HG02885 (cell line): ENCODE measurements at regions not wholly inside any gene's neighbourhood (a gene's known extent, or its start where the extent isn't known, plus 50 kb on each side); places are given as distances from the start of the nearest gene placed in this dataset.

ENCODE experiments used
- ATAC-seq: cut with Tn5 transposase; IDR thresholded peaks from one replicate; pipeline ENCODE4 v1.9.1; 2021; ENCODE audit warnings: mild to moderate bottlenecking; ENCODE audit not compliant: unreplicated experiment, poor library complexity

DNA sequence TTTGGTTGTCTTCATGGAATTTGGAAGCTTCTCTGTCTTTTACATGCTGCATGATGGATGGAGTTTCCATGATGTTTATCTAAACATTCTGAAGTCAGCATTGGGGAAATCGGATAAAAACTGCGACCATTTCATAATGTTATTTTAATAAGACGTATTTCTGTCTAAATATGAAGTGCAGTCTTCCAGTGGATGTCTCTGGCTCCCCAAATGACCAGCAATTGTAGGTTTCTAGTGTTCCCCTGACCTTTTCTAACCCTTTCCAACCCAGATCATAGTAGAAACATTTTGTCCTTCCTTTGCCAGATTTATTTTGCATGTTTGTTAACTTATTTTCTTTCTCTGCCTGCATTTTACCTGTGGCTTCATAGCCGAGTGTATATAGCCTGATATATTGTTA, 559.3 kb downstream of the ADCYAP1 start:
- no peak for ATAC-seq

- no peak for ATAC-seq
Measured at GRCh38 chr18:1464444-1465217, 560.0 kb downstream of the ADCYAP1 start.

DNA sequence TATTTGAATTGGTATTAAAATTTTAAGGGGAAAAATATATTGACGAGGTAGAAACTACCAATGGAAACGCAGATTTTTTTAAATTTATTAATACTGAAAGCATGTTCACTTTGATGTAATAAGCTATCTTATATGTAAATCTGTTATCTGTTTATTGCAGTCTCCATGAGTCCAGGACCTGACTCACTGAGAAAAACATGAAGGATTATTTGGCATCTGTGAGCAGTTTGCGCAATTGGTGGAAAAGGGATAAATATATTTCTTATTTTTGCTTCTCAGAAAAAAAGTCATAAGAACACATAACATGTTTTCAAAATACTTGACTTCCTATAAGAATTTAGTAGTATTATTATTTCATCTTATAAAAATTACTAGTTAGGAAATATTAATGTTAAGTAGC, 561.4 kb downstream of the ADCYAP1 start:
- ATAC-seq = no peak

- no peak for ATAC-seq
Measured at GRCh38 chr18:1467461-1467964, 562.8 kb downstream of the ADCYAP1 start.

DNA sequence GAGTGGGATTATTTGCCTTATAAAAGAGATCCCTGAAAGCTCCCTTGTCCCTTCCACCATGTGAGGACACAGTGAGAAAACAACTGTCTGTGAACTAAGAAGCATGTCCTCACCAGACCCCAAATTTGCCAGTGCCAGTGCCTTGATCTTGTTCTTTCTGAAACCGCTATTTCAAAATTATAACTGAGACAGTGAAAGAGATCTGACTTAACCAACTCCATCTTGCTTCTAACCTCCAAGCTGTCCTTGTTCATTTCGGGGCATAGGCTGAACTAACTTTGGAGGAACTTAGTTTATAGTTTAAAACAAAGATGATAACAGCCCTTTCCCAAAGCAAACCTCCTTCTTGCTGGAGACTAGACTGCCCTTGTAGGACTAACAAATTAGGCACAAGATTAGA, 563.9 kb downstream of the ADCYAP1 start:
- ATAC-seq = no peak

- ATAC-seq = no peak
Measured at GRCh38 chr18:1475867-1476266, 571.2 kb downstream of the ADCYAP1 start.

DNA sequence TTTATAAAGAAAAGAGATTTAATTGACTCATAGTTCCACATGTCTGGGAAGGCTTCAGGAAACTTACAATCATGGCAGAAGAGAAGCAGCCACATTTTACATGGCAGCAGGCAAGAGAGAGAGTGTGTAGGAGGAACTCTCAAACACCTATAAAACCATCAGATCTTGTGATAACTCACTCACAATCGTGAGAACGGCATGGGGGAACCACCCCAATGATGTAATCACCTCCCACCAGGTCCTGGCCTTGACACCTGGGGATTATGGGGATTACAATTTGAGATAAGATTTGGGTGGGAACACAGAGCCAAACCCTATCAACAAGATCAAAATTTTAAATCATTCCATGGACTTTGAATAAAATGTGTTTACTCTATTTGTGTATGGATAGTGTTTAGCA, 575.6 kb downstream of the ADCYAP1 start:
- no peak for ATAC-seq

- ATAC-seq = no peak
Measured at GRCh38 chr18:1481577-1481976, 576.9 kb downstream of the ADCYAP1 start.

DNA sequence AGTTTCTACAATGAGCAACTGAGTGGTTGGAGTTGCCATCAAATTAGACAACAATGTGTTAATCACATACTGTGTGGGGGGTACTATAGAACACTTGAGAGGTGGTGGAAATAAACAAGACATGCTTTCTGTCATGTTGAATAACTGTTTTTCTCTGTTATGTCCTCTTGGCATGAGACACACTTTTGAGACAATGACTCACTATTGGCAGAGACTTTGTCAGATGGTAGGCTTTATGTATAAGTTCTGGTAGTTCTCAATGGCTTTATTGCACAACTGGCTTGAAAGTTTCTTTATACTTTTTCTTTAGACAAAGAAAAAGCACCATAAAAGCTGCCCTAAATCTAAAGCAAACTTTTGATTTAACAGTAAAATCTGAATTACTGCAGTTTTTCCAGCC, 578.7 kb downstream of the ADCYAP1 start:
- no peak for ATAC-seq

DNA sequence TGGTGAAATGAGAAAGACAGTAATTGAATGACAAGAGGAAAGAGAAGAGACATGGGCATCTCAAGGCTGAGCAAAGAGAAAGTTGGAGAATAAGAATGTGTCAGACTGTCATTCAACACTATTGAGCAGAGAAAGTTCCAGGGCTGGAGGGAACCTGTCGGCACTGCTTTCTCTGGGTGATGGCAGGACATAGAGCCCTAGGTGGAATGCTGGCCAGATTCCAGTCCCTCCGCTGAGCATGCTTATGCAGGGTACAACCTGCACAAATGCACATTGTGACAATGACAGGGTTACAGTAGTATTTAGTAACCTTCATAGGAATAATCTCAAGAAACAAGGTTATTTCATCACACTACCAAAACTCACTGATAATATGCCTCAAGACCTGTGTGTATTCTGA, 582.8 kb downstream of the ADCYAP1 start:
- ATAC-seq = no peak

GRCh38 chr18:1488394-1488793, 583.7 kb downstream of the ADCYAP1 start:
- no peak for ATAC-seq

- ATAC-seq = no peak
Measured at GRCh38 chr18:1488957-1489356, 584.3 kb downstream of the ADCYAP1 start.

DNA sequence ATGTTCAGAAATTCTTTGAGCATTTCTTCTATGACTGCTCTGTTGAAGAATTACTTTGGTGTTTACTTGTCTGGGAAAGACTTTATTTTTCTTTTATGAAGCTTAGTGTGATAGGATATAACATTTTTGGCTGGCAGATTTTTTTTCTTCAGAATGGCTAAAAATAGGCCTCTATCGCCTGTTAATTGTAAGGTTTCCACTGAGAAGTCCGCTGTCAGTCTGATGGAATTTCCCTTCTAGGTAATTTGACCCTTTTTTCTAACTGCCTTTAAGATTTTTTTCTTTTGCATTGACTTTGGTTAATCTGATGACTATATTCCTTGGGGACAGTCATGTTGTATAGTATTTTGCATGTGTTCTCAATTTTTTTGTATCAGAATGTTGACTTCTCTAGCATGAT, 590.7 kb downstream of the ADCYAP1 start:
- ATAC-seq = no peak

DNA sequence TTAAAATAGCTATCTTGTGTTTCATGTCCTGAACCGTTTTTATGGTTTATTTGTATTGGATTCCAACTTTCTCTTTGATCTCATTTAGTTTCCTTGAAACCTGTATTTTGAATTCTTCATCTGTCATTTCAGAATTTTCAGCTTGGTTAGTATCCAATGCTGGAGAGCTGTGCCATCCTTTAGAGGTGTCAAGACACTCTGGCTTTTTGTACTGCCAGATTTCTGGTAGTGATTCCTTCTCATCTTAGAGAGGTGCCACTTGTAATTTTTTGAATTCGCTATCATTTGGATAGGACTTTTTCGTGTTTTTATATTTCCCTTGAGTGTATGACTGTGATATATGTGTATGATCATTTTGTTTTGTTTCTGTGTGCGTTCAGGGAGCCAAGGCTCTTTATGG, 591.4 kb downstream of the ADCYAP1 start:
- ATAC-seq = no peak

GRCh38 chr18:1498216-1498615, 593.5 kb downstream of the ADCYAP1 start:
- ATAC-seq = no peak

GRCh38 chr18:1499265-1499664, 594.6 kb downstream of the ADCYAP1 start:
- ATAC-seq = no peak

DNA sequence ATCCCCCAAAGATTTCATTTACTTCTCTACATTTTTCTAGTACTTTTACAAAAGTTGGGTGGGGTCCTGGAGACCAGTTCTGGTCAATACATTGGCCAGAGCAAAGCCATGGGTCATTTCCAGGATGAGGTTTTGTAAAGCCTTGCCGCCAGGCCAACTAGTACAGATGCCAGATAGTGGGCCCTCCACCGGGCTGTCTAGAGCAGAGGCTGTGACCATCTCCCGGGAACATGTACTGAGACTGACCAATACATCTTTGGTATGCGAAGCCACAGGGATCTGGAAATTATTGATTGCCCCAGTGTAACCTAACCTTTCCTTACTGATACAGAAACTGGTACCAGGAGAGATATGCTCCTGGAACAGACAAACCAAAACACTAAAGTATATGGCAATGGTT, 599.2 kb downstream of the ADCYAP1 start:
- ATAC-seq = no peak

DNA sequence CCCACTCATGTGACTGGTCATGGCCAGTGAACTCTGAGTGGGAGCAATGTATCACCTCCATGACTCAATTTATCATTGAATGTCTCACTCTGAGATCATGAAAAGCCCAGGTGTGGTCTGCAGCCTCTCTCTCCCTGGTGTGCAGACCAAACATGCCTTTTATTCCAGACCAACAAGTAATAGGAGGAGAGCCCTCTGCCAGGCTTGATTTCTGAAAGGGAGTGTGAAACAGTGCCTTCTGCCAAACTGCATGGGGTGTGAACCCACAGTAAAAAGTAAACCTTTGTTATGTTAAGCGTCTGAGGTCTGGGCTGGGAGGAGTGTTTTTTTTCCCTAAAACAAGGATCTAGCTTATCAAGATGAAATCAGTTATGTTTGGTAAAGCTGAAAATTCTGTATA, 601.2 kb downstream of the ADCYAP1 start:
- ATAC-seq = no peak

GRCh38 chr18:1510542-1511179, 606.0 kb downstream of the ADCYAP1 start:
- ATAC-seq = no peak

- ATAC-seq = no peak
Measured at GRCh38 chr18:1511619-1512311, 607.1 kb downstream of the ADCYAP1 start.

GRCh38 chr18:1513519-1513918, 608.8 kb downstream of the ADCYAP1 start:
- no peak for ATAC-seq
